Stomach (tissue), 4 donors: ENCODE measurements at regions not wholly inside any gene's neighbourhood (a gene's known extent, or its start where the extent isn't known, plus 50 kb on each side); places are given as distances from the start of the nearest gene placed in this dataset.

Experiments used
- CTCF ChIP-seq, 7 experiments: fragments of 450-650 bp in 4 of 7; fragments of 200-600 bp in 3 of 7; sonication (generic) in 3 of 7; IDR thresholded peaks; one replicate each; pipeline ENCODE4 v1.5.1; 2016 to 2019; ENCODE audit warnings: antibody characterized with exemption in 7 of 7, control low read depth in 2 of 7, mild to moderate bottlenecking in 1 of 7
- EP300 ChIP-seq: sonication (generic); formaldehyde crosslinking; IDR thresholded peaks from one replicate; pipeline ENCODE4 v1.6.1; 2017; ENCODE audit warnings: antibody characterized with exemption
- POLR2A ChIP-seq, 4 donors: fragments of 450-650 bp; IDR thresholded peaks; one replicate each; pipeline ENCODE4 v1.6.1; 2016; ENCODE audit warnings: antibody characterized with exemption in 4 of 4, control low read depth in 2 of 4, mild to moderate bottlenecking in 1 of 4, moderate library complexity in 1 of 4
- POLR2AphosphoS5 ChIP-seq, 3 donors: sonication (generic); formaldehyde crosslinking; IDR thresholded peaks; one replicate each; pipeline ENCODE4 v1.6.1; 2016; ENCODE audit warnings: antibody characterized with exemption in 3 of 3

DNA sequence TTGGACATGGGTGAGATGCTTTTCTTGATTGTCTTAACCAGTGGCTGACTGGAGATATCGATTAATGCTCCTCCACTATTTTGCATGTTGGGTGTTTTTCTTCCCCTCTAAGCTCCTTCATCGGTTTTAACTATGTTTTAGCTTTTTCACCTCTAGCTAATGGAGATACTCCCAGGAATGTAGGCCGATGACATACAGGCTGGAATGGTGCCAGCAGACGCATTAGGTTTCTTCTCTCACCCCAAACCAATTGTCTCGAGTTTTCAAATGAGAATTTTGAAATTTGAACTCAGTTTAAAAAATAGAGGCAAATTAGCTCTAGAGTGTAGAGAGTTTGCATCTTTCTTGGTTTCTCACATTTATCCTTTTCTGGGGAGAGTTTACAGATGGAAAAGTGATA lies 247.6 kb downstream of the RPRM start:
- TF ChIP-seq CTCF (IDR thresholded peaks at IDR 0.05), result no peak
- no peak for TF ChIP-seq POLR2A (IDR thresholded peaks at IDR 0.05)
- TF ChIP-seq POLR2AphosphoS5 (IDR thresholded peaks at IDR 0.05), result no peak
- no peak for TF ChIP-seq EP300
